ENCODE measurements at regions not wholly inside any gene's neighbourhood (a gene's known extent, or its start where the extent isn't known, plus 50 kb on each side); places are given as distances from the start of the nearest gene placed in this dataset.
"Not testable (repeated sequence)": the region's sequence is repeated elsewhere in the genome, so short reads cannot be mapped to it uniquely, and the experiment has no call there.

DNA sequence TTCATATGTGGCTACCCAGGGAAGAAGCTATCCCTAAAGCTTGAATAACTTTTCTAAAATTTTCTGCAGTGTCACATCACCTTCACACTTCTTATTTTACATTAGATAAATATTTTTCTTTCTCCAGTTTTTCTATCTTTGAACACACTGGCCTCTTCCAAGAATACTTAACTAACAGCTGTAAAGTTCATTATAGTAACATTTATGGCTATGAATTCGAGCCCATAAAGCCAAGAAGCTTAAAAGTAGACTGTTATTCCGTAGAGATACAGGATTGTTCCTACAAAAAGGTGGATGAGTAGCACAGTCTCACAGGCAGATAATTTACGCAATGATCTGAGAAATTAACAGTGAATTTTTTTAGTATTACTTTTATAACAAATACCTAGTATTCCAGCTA, 55.7 kb upstream of the BMP5 start:
- H3K4me1 ChIP-seq (ENCODE audit: control insufficient read depth, insufficient read depth, low read length) = no peaks in the 10 kb centered on the region
- H3K9me3 ChIP-seq (replicated peaks; ENCODE audit: control insufficient read depth, low read depth, low read length) = no peaks in the 10 kb centered on the region
- peak; percentile 74 for DNase-seq
- no peaks in the 10 kb centered on the region for H3K27me3 ChIP-seq (ENCODE audit: control insufficient read depth, insufficient read depth, low read length)
- no CpG with 5 or more reads among the region's 3 CpGs for WGBS (ENCODE audit: insufficient coverage)
- H3K27ac ChIP-seq (ENCODE audit: low read length) = no peak overlapping the region
- H3K36me3 ChIP-seq (ENCODE audit: control insufficient read depth, insufficient read depth, low read length) = no peaks in the 10 kb centered on the region
- H3K4me3 ChIP-seq (ENCODE audit: low read length) = no peak overlapping the region

DNA sequence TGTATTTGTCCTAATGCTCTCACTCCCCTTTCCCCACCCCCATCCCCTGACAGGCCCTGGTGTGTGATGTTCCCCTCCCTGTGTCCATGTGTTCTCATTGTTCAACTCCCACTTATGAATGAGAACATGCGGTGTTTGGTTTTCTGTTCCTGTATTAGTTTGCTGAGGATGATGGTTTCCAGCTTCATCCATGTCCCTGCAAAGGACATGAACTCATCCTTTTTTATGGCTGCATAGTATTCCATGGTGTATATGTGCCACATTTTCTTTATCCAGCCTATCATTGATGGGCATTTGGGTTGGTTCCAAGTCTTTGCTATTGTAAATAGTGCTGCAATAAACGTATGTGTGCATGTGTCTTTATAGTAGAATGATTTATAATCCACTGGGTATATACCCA, 52.3 kb upstream of the BMP5 start:
- not testable (repeated sequence) for DNase-seq; H3K27me3 ChIP-seq (ENCODE audit: control insufficient read depth, insufficient read depth, low read length); H3K27ac ChIP-seq (ENCODE audit: low read length); H3K9me3 ChIP-seq (replicated peaks; ENCODE audit: control insufficient read depth, low read depth, low read length); H3K4me3 ChIP-seq (ENCODE audit: low read length); H3K4me1 ChIP-seq (ENCODE audit: control insufficient read depth, insufficient read depth, low read length); H3K36me3 ChIP-seq (ENCODE audit: control insufficient read depth, insufficient read depth, low read length)
- no CpG with 5 or more reads among the region's 2 CpGs for WGBS (ENCODE audit: insufficient coverage)

- WGBS (ENCODE audit: insufficient coverage) = no CpG with 5 or more reads among the region's 1 CpG
- H3K4me1 ChIP-seq (ENCODE audit: control insufficient read depth, insufficient read depth, low read length) = no peaks in the 10 kb centered on the region
- no peaks in the 10 kb centered on the region for H3K9me3 ChIP-seq (replicated peaks; ENCODE audit: control insufficient read depth, low read depth, low read length)
- no peaks in the 10 kb centered on the region for H3K27me3 ChIP-seq (ENCODE audit: control insufficient read depth, insufficient read depth, low read length)
- no peak overlapping the region for H3K27ac ChIP-seq (ENCODE audit: low read length)
- DNase-seq = no peak
- no peak overlapping the region for H3K4me3 ChIP-seq (ENCODE audit: low read length)
- H3K36me3 ChIP-seq (ENCODE audit: control insufficient read depth, insufficient read depth, low read length) = no peaks in the 10 kb centered on the region
Observed at GRCh38 chr6:55925292-55925691, 49.9 kb upstream of the BMP5 start.

Data from muscle of leg (tissue), 3 donors.